PFSK-1 (cell line): ENCODE measurements at regions not wholly inside any gene's neighbourhood (a gene's known extent, or its start where the extent isn't known, plus 50 kb on each side); places are given as distances from the start of the nearest gene placed in this dataset.

Experiments
- FOXP2 ChIP-seq: optimal IDR thresholded peaks from 2 replicates; pipeline ENCODE3; 2011; ENCODE audit warnings: borderline replicate concordance, control low read depth, inconsistent platforms; ENCODE audit not compliant: insufficient read depth; ENCODE audit errors: extremely low read length, extremely low read depth
- POLR2AphosphoS5 ChIP-seq: IDR thresholded peaks from 2 replicates; pipeline ENCODE4 v1.6.1; 2012; ENCODE audit warnings: low read depth, mild to moderate bottlenecking, control low read depth, low read length, moderate library complexity
- REST ChIP-seq, 2 experiments: IDR thresholded peaks; 2 replicates each; pipeline versions ENCODE4 v1.6.1 to v1.8.0; 2011 to 2012; ENCODE audit warnings: low read depth in 2 of 2, low read length in 2 of 2, control low read depth in 1 of 2, inconsistent platforms in 1 of 2, mild to moderate bottlenecking in 1 of 2, moderate library complexity in 1 of 2; ENCODE audit not compliant: insufficient read depth in 1 of 2
- SIN3A ChIP-seq: IDR thresholded peaks from 2 replicates; pipeline ENCODE4 v1.6.1; 2012; ENCODE audit warnings: mild to moderate bottlenecking, low read length, moderate library complexity, borderline replicate concordance; ENCODE audit not compliant: insufficient read depth
- TAF1 ChIP-seq: IDR thresholded peaks from 2 replicates; pipeline ENCODE4 v1.6.1; 2012; ENCODE audit warnings: low read length, control low read depth, borderline replicate concordance; ENCODE audit not compliant: insufficient read depth

- no peak for TF ChIP-seq TAF1
- no peak for TF ChIP-seq POLR2AphosphoS5
- TF ChIP-seq REST (IDR thresholded peaks at IDR 0.05; ENCODE audit: insufficient read depth in 1 of 2, low read depth in 2 of 2, low read length in 2 of 2), result no peak
- TF ChIP-seq SIN3A, result no peak
- no peak for TF ChIP-seq FOXP2
Measured at GRCh38 chr10:120996456-120997034, 145.4 kb downstream of the WDR11 start.
